Activated naive CD4-positive, alpha-beta T cell treated with anti-CD3 and anti-CD28 coated beads, Interleukin-2, amount 10 ng/mL, durations not matched to agents 7 days and 5 days (primary cell): ENCODE measurements at regions not wholly inside any gene's neighbourhood (a gene's known extent, or its start where the extent isn't known, plus 50 kb on each side); places are given as distances from the start of the nearest gene placed in this dataset.
"Not testable (repeated sequence)": the region's sequence is repeated elsewhere in the genome, so short reads cannot be mapped to it uniquely, and the experiment has no call there.

Experiments used
- CTCF ChIA-PET: fragments of 350-600 bp; sonication (Branson Sonifier 250); formaldehyde crosslinking; loops from one replicate; lab custom pipeline; 2021; ENCODE audit warnings: antibody characterized with exemption; lab: Charles Lee
- DNase-seq: peaks from one replicate; pipeline ENCODE4 v3.0.0-alpha.2; 2020
- H3K27ac Mint-ChIP-seq: one replicate; pipeline ENCODE4 v1.8.0; 2021; ENCODE audit warnings: mild to moderate bottlenecking, moderate library complexity, mixed read lengths
- H3K27me3 Mint-ChIP-seq: one replicate; pipeline ENCODE4 v1.8.0; 2021; ENCODE audit warnings: mild to moderate bottlenecking, mixed read lengths
- H3K36me3 Mint-ChIP-seq: one replicate; pipeline ENCODE4 v1.8.0; 2021; ENCODE audit warnings: mixed read lengths
- H3K4me1 Mint-ChIP-seq: one replicate; pipeline ENCODE4 v1.8.0; 2021; ENCODE audit warnings: mixed read lengths
- H3K4me3 Mint-ChIP-seq: one replicate; pipeline ENCODE4 v1.8.0; 2021; ENCODE audit warnings: mild to moderate bottlenecking, moderate library complexity, mixed read lengths
- H3K9me3 Mint-ChIP-seq: one replicate; pipeline ENCODE4 v1.8.0; 2021; ENCODE audit warnings: mixed read lengths

- no peaks in the 10 kb centered on the region for H3K9me3 Mint-ChIP-seq
- no peaks in the 10 kb centered on the region for H3K4me1 Mint-ChIP-seq
- no peak for DNase-seq
- peaks cover 3% of the 10 kb centered on the region for H3K27me3 Mint-ChIP-seq
- CTCF ChIA-PET, result no interaction called here
- no peak overlapping the region for H3K4me3 Mint-ChIP-seq
- no peaks in the 10 kb centered on the region for H3K36me3 Mint-ChIP-seq
- no peak overlapping the region for H3K27ac Mint-ChIP-seq
These were observed 564.7 kb downstream of the PTPRU start for GRCh38 chr1:29801003-29801402.

- Mint-ChIP-seq H3K36me3 (no peaks in the 10 kb centered on the region), H3K4me3 (no peak overlapping the region), H3K27ac (no peak overlapping the region), H3K9me3 (peaks cover 1% of the 10 kb centered on the region), H3K27me3 (peaks cover 3% of the 10 kb centered on the region), H3K4me1 (no peaks in the 10 kb centered on the region)
- DNase-seq, result no peak
- CTCF ChIA-PET, result no interaction called here
These were observed 564.2 kb downstream of the PTPRU start for GRCh38 chr1:29800522-29800956.

DNA sequence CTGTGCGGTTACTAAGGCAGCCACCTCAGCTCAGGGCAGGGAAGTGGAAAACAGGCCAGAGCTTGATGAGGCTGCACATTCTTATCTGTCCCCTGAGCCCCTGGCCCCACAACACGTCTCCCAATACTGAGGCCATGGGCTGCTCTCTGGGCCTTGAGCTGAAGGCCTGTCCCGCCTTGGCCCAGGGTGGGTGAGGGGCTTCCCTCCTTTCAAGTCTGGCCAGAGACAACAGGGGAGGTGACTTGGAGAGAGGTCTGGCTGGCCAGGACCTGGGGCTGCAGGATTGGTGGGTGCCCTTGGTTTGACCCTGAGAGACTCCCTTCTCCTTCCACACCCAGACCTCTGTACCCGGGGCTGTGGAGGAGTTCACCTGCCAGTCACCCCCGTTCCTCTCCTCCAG is 563.8 kb downstream of the PTPRU start:
- DNase-seq, result no peak
- Mint-ChIP-seq H3K4me1 (no peaks in the 10 kb centered on the region), H3K36me3 (no peaks in the 10 kb centered on the region), H3K27ac (no peak overlapping the region), H3K4me3 (no peak overlapping the region), H3K27me3 (peaks cover 3% of the 10 kb centered on the region), H3K9me3 (peaks cover 3% of the 10 kb centered on the region)
- CTCF ChIA-PET, result no interaction called here

- Mint-ChIP-seq H3K9me3 (peaks cover 4% of the 10 kb centered on the region), H3K27ac (no peak overlapping the region), H3K27me3 (peaks cover 3% of the 10 kb centered on the region), H3K4me1 (no peaks in the 10 kb centered on the region), H3K4me3 (no peak overlapping the region), H3K36me3 (no peaks in the 10 kb centered on the region)
- CTCF ChIA-PET, result no interaction called here
- DNase-seq, result no peak
These were observed 562.6 kb downstream of the PTPRU start for GRCh38 chr1:29798699-29799566.

DNA sequence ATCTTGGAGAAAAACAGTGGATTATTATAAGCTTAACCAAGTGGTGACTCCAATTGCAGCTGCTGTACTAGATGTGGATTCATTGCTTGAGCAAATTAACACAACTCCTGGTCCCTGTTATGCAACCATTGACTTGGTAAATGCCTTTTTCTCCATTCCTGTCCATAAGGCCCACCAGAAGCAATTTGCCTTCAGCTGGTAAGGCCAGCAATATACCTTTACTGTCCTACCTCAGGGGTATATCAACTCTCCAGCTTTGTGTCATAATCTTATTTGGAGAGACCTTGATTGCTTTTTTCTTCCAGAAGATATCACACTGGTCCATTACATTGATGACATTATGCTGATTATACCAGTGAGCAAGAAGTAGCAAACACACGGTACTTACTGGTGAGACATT is 560.8 kb downstream of the PTPRU start:
- H3K4me3 Mint-ChIP-seq, H3K27ac Mint-ChIP-seq, DNase-seq, H3K9me3 Mint-ChIP-seq, H3K27me3 Mint-ChIP-seq, H3K36me3 Mint-ChIP-seq, CTCF ChIA-PET, H3K4me1 Mint-ChIP-seq: not testable (repeated sequence)

GRCh38 chr1:29795965-29796364 is 559.6 kb downstream of the PTPRU start:
- DNase-seq, H3K27me3 Mint-ChIP-seq, H3K9me3 Mint-ChIP-seq, CTCF ChIA-PET, H3K36me3 Mint-ChIP-seq, H3K4me3 Mint-ChIP-seq, H3K27ac Mint-ChIP-seq, H3K4me1 Mint-ChIP-seq: not testable (repeated sequence)

DNA sequence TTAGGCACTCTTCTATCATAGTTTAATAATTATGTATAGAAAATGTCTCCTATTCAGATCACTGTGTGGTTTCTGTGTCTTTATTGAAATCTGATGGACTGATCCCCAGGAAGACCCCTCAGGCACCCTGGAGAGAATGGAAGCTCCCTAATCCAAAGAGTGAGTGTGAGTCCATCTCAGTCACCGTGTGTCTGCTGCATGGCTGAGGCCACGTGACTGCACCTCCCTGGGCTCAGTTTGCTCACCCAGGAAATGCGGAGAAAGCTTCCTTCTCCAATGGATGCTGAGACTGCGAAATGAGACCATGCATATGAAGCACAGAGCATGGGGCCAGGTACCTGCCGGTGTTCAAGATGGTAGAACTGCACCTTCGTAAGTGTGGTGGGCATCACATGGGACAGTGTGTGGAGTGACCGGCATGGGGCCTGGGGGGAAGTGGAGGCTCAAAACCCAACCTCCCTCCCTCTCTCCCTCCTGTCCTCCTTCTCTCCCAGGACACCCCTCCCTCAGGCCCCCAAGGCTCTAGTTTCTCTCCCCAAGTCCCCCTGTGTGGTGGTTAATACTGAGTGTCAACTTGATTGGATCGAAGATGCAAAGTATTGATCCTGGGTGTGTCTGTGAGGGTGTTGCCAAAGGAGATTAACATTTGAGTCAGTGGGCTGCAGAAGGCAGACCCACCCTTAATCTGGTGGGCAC is 557.5 kb downstream of the PTPRU start:
- no peaks in the 10 kb centered on the region for H3K4me1 Mint-ChIP-seq
- H3K27ac Mint-ChIP-seq, result no peak overlapping the region
- CTCF ChIA-PET, result interaction anchor here (1.0 to 1.7 kb wide), 5 partner anchors 9 to 914 kb away, joined by 3 to 8 read pairs (median 5); no protein-coding TSS in a partner anchor
- no peaks in the 10 kb centered on the region for H3K36me3 Mint-ChIP-seq
- no peak overlapping the region for H3K4me3 Mint-ChIP-seq
- peaks cover 4% of the 10 kb centered on the region for H3K27me3 Mint-ChIP-seq
- H3K9me3 Mint-ChIP-seq, result peaks cover 4% of the 10 kb centered on the region
- no peak for DNase-seq

GRCh38 chr1:29793101-29793546 is 556.8 kb downstream of the PTPRU start:
- CTCF ChIA-PET, result interaction anchor here (0.6 to 1.7 kb wide), 8 partner anchors 10 to 915 kb away, joined by 3 to 8 read pairs (median 4); no protein-coding TSS in a partner anchor
- H3K27ac Mint-ChIP-seq, result no peak overlapping the region

GRCh38 chr1:29789910-29790247 is 553.6 kb downstream of the PTPRU start:
- CTCF ChIA-PET, result no interaction called here
- Mint-ChIP-seq H3K4me3 (no peak overlapping the region), H3K9me3 (peaks cover 2% of the 10 kb centered on the region), H3K36me3 (no peaks in the 10 kb centered on the region), H3K27me3 (peaks cover 14% of the 10 kb centered on the region), H3K4me1 (no peaks in the 10 kb centered on the region), H3K27ac (no peak overlapping the region)
- no peak for DNase-seq

More at GRCh38 chr1:29793101-29793546, 556.8 kb downstream of the PTPRU start:
- H3K4me3 Mint-ChIP-seq, result no peak overlapping the region
- H3K4me1 Mint-ChIP-seq, result no peaks in the 10 kb centered on the region
- peaks cover 4% of the 10 kb centered on the region for H3K27me3 Mint-ChIP-seq
- H3K9me3 Mint-ChIP-seq, result peaks cover 4% of the 10 kb centered on the region
- peak; percentile 79 for DNase-seq
- H3K36me3 Mint-ChIP-seq, result no peaks in the 10 kb centered on the region

GRCh38 chr1:29789221-29789909 is 553.0 kb downstream of the PTPRU start:
- peaks cover 16% of the 10 kb centered on the region for H3K27me3 Mint-ChIP-seq
- H3K4me3 Mint-ChIP-seq, result no peak overlapping the region
- no peak overlapping the region for H3K27ac Mint-ChIP-seq
- no peak for DNase-seq
- H3K36me3 Mint-ChIP-seq, result no peaks in the 10 kb centered on the region
- H3K9me3 Mint-ChIP-seq, result no peaks in the 10 kb centered on the region
- CTCF ChIA-PET, result no interaction called here
- H3K4me1 Mint-ChIP-seq, result no peaks in the 10 kb centered on the region

DNA sequence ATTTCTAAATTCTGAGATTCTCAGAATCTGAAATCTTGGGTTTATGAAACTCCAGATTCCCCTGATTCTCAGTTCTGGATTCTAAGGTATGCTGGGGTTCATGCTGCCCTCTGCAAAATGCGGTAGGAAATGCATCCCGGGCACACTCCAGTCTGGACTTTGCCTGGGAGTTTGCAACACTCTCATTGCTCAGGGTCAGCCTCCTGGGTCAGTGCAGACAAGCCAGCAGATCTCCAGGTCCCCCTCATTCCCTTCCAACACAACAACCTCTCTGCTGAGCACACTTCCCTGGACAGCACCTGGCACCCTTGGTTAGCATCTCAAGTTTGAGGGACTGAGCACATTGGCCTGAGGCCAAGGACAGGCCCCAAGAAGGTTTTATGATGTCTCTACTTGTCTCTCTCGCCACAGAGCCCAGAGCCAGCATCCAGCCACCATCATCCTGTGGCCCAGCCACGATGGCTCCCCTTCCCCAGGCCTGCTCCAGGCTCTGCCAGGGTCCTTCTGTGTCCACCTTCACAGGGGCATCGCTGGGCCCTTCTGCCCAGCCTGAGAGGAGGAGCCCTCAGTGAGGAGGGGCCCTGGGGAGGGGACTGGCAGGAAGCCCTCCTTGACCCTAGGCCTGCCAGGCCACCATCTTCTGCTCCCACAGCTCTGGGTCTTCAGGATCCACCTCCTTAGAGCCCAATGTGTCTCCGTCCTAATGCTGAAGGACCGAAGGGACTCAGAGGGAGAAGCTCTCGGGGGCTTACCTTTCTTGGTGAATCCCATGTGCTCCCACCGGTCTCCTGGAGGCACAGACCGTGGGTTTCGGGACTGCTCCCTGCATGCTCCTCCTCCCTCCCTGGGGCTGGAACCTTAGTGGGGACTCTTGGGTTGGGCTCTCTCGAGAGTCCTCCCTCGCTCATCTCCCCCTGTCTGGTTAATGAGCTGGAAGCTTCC is 550.7 kb downstream of the PTPRU start:
- CTCF ChIA-PET, result no interaction called here
- H3K36me3 Mint-ChIP-seq, result no peaks in the 10 kb centered on the region
- H3K27me3 Mint-ChIP-seq, result peaks cover 16% of the 10 kb centered on the region
- no peak overlapping the region for H3K4me3 Mint-ChIP-seq
- no peaks in the 10 kb centered on the region for H3K9me3 Mint-ChIP-seq
- H3K27ac Mint-ChIP-seq, result no peak overlapping the region
- H3K4me1 Mint-ChIP-seq, result no peaks in the 10 kb centered on the region
- DNase-seq, result no peak

GRCh38 chr1:29786195-29786594 is 549.9 kb downstream of the PTPRU start:
- H3K27ac Mint-ChIP-seq, result no peak overlapping the region
- CTCF ChIA-PET, result no interaction called here
- no peak overlapping the region for H3K4me3 Mint-ChIP-seq
- H3K36me3 Mint-ChIP-seq, result no peaks in the 10 kb centered on the region
- H3K27me3 Mint-ChIP-seq, result peaks cover 16% of the 10 kb centered on the region
- no peaks in the 10 kb centered on the region for H3K4me1 Mint-ChIP-seq
- no peak for DNase-seq
- no peaks in the 10 kb centered on the region for H3K9me3 Mint-ChIP-seq

- H3K36me3 Mint-ChIP-seq, result no peaks in the 10 kb centered on the region
- DNase-seq, result no peak
- H3K27me3 Mint-ChIP-seq, result peaks cover 16% of the 10 kb centered on the region
- H3K4me1 Mint-ChIP-seq, result no peaks in the 10 kb centered on the region
- H3K27ac Mint-ChIP-seq, result no peak overlapping the region
- no peaks in the 10 kb centered on the region for H3K9me3 Mint-ChIP-seq
- CTCF ChIA-PET, result no interaction called here
- H3K4me3 Mint-ChIP-seq, result no peak overlapping the region
These were observed 549.2 kb downstream of the PTPRU start for GRCh38 chr1:29785554-29785953.
